Esophagus muscularis mucosa (tissue), 4 donors: ENCODE measurements at regions not wholly inside any gene's neighbourhood (a gene's known extent, or its start where the extent isn't known, plus 50 kb on each side); places are given as distances from the start of the nearest gene placed in this dataset.

Experiments used
- DNase-seq: peaks from one replicate; pipeline ENCODE4 v3.0.0-alpha.2; 2017; ENCODE audit errors: extremely low spot score
- H3K27ac ChIP-seq, 4 donors: fragments of 200-600 bp; sonication (generic); replicated peaks in 1 of 4; 1 replicate in 3 of 4; 2 replicates in 1 of 4; pipeline ENCODE4 v1.5.1; 2016 to 2019; ENCODE audit warnings: mild to moderate bottlenecking in 1 of 4
- H3K27me3 ChIP-seq, 4 donors: fragments of 200-600 bp; sonication (generic); one replicate each; pipeline versions ENCODE4 v1.5.1 to v1.6.0; 2016 to 2019
- H3K36me3 ChIP-seq, 4 donors: fragments of 200-600 bp; sonication (generic); one replicate each; pipeline ENCODE4 v1.5.1; 2016 to 2019
- H3K4me1 ChIP-seq, 4 donors: fragments of 200-600 bp; sonication (generic); one replicate each; pipeline ENCODE4 v1.5.1; 2016 to 2019
- H3K4me3 ChIP-seq, 4 donors: fragments of 200-600 bp; sonication (generic); 1 replicate in 2 of 4; 2 replicates in 2 of 4; pipeline ENCODE4 v1.5.1; 2016 to 2019; ENCODE audit warnings: mild to moderate bottlenecking in 4 of 4, moderate library complexity in 1 of 4
- H3K9me3 ChIP-seq, 4 donors: fragments of 200-600 bp; sonication (generic); 1 replicate in 3 of 4; 2 replicates in 1 of 4; pipeline ENCODE4 v1.5.1; 2016 to 2019
- CTCF ChIP-seq, 3 experiments: fragments of 200-600 bp in 2 of 3; fragments of 450-650 bp in 1 of 3; sonication (generic) in 2 of 3; IDR thresholded peaks; one replicate each; pipeline ENCODE4 v1.5.1; 2017 to 2019; ENCODE audit warnings: antibody characterized with exemption in 3 of 3, mild to moderate bottlenecking in 2 of 3, moderate library complexity in 1 of 3
- EP300 ChIP-seq: sonication (generic); formaldehyde crosslinking; IDR thresholded peaks from one replicate; pipeline ENCODE4 v1.6.1; 2017; ENCODE audit warnings: antibody characterized with exemption
- POLR2A ChIP-seq: fragments of 450-650 bp; IDR thresholded peaks from one replicate; pipeline ENCODE4 v1.6.1; 2017; ENCODE audit warnings: antibody characterized with exemption, moderate library complexity, mild to moderate bottlenecking, low read depth
- POLR2AphosphoS5 ChIP-seq, 2 donors: sonication (generic); formaldehyde crosslinking; IDR thresholded peaks; one replicate each; pipeline ENCODE4 v1.6.1; 2017; ENCODE audit warnings: antibody characterized with exemption in 2 of 2
- WGBS: methylation state at CpG from one replicate; pipeline ENCODE4 v1.1.5; 2018; 5-methylcytosine and 5-hydroxymethylcytosine counted together
- intact Hi-C: fragments of 100-400 bp; cut with DNase I; formaldehyde crosslinking; loops from one replicate; pipeline ENCODE4 v1.15.1; 2023

GRCh38 chr17:12530161-12530560, 135.5 kb upstream of the MYOCD start:
- H3K27ac ChIP-seq: no peak overlapping the region
- DNase-seq: peak; percentile 50
- intact Hi-C loops: no loop called here
- no peaks in the 10 kb centered on the region for H3K4me1 ChIP-seq
- H3K9me3 ChIP-seq: no peaks in the 10 kb centered on the region
- H3K36me3 ChIP-seq: no peaks in the 10 kb centered on the region
- WGBS: 80% methylated on average over 4 of the region's 4 CpGs
- no peak for TF ChIP-seq EP300
- no peak for TF ChIP-seq POLR2A
- no peak for TF ChIP-seq CTCF (IDR thresholded peaks at IDR 0.05)
- TF ChIP-seq POLR2AphosphoS5 (IDR thresholded peaks at IDR 0.05): no peak
- no peak overlapping the region for H3K4me3 ChIP-seq
- no peaks in the 10 kb centered on the region for H3K27me3 ChIP-seq

GRCh38 chr17:12536021-12536420, 129.7 kb upstream of the MYOCD start:
- H3K27me3 ChIP-seq: no peaks in the 10 kb centered on the region
- intact Hi-C loops: no loop called here
- no peaks in the 10 kb centered on the region for H3K4me1 ChIP-seq
- H3K27ac ChIP-seq: no peak overlapping the region
- DNase-seq: no peak
- TF ChIP-seq POLR2AphosphoS5 (IDR thresholded peaks at IDR 0.05): no peak
- TF ChIP-seq CTCF (IDR thresholded peaks at IDR 0.05): no peak
- TF ChIP-seq POLR2A: no peak
- TF ChIP-seq EP300: no peak
- 71% methylated on average over 3 of the region's 3 CpGs for WGBS
- no peaks in the 10 kb centered on the region for H3K36me3 ChIP-seq
- H3K4me3 ChIP-seq: no peak overlapping the region
- H3K9me3 ChIP-seq: no peaks in the 10 kb centered on the region

GRCh38 chr17:12536472-12536871, 129.2 kb upstream of the MYOCD start:
- H3K4me1 ChIP-seq: no peaks in the 10 kb centered on the region
- H3K4me3 ChIP-seq: no peak overlapping the region
- H3K9me3 ChIP-seq: no peaks in the 10 kb centered on the region
- H3K27me3 ChIP-seq: no peaks in the 10 kb centered on the region
- no peak for TF ChIP-seq POLR2AphosphoS5 (IDR thresholded peaks at IDR 0.05)
- TF ChIP-seq EP300: no peak
- DNase-seq: no peak
- H3K27ac ChIP-seq: no peak overlapping the region
- H3K36me3 ChIP-seq: no peaks in the 10 kb centered on the region
- 35% methylated on average over 1 of the region's 1 CpG for WGBS
- intact Hi-C loops: no loop called here

- Histone ChIP-seq H3K27me3 (no peaks in the 10 kb centered on the region), H3K9me3 (no peaks in the 10 kb centered on the region), H3K4me1 (no peaks in the 10 kb centered on the region), H3K36me3 (no peaks in the 10 kb centered on the region), H3K27ac (no peak overlapping the region), H3K4me3 (no peak overlapping the region)
- 85% methylated on average over 3 of the region's 3 CpGs for WGBS
- no peak for DNase-seq
- intact Hi-C loops: no loop called here
- TF ChIP-seq POLR2AphosphoS5 (IDR thresholded peaks at IDR 0.05) (no peak), EP300 (no peak)
Measured at GRCh38 chr17:12537436-12537835, 128.3 kb upstream of the MYOCD start.

- Histone ChIP-seq H3K9me3 (no peaks in the 10 kb centered on the region), H3K36me3 (no peaks in the 10 kb centered on the region), H3K4me1 (no peaks in the 10 kb centered on the region), H3K27ac (no peak overlapping the region), H3K27me3 (no peaks in the 10 kb centered on the region), H3K4me3 (no peak overlapping the region)
- no peak for DNase-seq
- intact Hi-C loops: no loop called here
- TF ChIP-seq POLR2AphosphoS5 (IDR thresholded peaks at IDR 0.05) (no peak), CTCF (IDR thresholded peaks at IDR 0.05) (no peak), EP300 (no peak), POLR2A (no peak)
- 75% methylated on average over 2 of the region's 2 CpGs for WGBS
Measured at GRCh38 chr17:12538003-12538402, 127.7 kb upstream of the MYOCD start.

GRCh38 chr17:12545877-12546513, 119.7 kb upstream of the MYOCD start:
- Histone ChIP-seq H3K27me3 (no peaks in the 10 kb centered on the region), H3K27ac (no peak overlapping the region), H3K9me3 (no peaks in the 10 kb centered on the region), H3K4me1 (peaks cover 0 to 12% (median 5%) of the 10 kb centered on the region in 4 donors), H3K4me3 (no peak overlapping the region), H3K36me3 (no peaks in the 10 kb centered on the region)
- 33% methylated on average over 9 of the region's 9 CpGs for WGBS
- TF ChIP-seq CTCF (IDR thresholded peaks at IDR 0.05) (peak; percentile 67 to 81 (median 69)), POLR2AphosphoS5 (IDR thresholded peaks at IDR 0.05) (no peak), EP300 (no peak)
- intact Hi-C loops: loop anchor here (5.0 to 10.0 kb wide), 5 partner anchors 121 to 456 kb away; partner anchors contain the start of gene MYOCD
- DNase-seq: no peak
